Astrocyte of the spinal cord (primary cell): ENCODE measurements at regions not wholly inside any gene's neighbourhood (a gene's known extent, or its start where the extent isn't known, plus 50 kb on each side); places are given as distances from the start of the nearest gene placed in this dataset.

Source experiments
- DNase-seq: peaks from one replicate; pipeline ENCODE4 v3.0.0; 2011; ENCODE audit warnings: low read depth, low spot score
- H3K4me3 ChIP-seq: 2 replicates; pipeline ENCODE4 v1.5.1; 2011; ENCODE audit warnings: low read depth, mild to moderate bottlenecking, low read length, moderate library complexity
- in situ Hi-C: cut with HindIII; loops from 2 replicates; pipeline ENCODE4 v1.10.0; 2017; ENCODE audit warnings: low sequenced_read_pairs
- TF ChIP-seq, protein P1 (sequence below): IDR thresholded peaks from 2 replicates; pipeline ENCODE4 v1.5.1; 2012; ENCODE audit warnings: low read depth, mild to moderate bottlenecking, low read length, inconsistent platforms

DNA sequence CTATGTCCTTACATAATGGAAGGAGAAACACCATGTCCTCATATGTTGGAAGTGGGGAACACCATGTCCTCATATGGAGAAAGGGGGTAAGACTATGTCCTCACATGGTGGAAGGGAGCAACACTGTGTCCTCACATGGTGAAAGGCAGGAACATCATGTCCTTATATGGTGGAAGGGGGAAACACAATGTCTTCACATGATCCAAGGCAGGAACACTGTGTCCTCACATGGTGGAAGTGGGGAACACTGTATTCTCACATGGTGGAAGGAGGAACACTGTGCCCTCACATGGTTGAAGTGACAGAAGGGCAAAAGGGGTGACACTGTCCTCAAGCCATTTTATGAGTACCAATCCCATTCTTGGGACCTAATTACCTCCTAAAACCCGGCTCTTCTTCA is 146.3 kb upstream of the ETV3 start:
- no peak for DNase-seq
- H3K4me3 ChIP-seq: no peak overlapping the region
- TF ChIP-seq, protein P1, sequence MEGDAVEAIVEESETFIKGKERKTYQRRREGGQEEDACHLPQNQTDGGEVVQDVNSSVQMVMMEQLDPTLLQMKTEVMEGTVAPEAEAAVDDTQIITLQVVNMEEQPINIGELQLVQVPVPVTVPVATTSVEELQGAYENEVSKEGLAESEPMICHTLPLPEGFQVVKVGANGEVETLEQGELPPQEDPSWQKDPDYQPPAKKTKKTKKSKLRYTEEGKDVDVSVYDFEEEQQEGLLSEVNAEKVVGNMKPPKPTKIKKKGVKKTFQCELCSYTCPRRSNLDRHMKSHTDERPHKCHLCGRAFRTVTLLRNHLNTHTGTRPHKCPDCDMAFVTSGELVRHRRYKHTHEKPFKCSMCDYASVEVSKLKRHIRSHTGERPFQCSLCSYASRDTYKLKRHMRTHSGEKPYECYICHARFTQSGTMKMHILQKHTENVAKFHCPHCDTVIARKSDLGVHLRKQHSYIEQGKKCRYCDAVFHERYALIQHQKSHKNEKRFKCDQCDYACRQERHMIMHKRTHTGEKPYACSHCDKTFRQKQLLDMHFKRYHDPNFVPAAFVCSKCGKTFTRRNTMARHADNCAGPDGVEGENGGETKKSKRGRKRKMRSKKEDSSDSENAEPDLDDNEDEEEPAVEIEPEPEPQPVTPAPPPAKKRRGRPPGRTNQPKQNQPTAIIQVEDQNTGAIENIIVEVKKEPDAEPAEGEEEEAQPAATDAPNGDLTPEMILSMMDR: no peak
- in situ Hi-C loops: no loop called here

DNA sequence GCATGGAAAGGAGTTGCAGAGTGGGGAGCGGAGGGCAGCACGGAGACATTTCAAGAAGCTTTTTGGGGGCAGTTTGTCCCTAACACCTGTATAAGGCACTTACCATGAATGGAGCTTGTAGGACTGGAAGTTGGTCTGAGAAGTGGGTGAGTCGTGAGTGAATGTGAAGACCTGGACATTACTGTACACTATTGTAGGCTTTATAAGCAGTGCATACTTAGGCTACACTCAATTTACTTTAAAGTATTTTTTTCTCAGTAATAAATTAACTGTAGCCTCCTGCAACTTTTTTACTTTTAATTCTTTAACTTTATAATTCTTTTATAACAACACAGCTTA is 141.6 kb upstream of the ETV3 start:
- no peak for DNase-seq
- no peak overlapping the region for H3K4me3 ChIP-seq
- in situ Hi-C loops: no loop called here
- TF ChIP-seq, protein P1: no peak

DNA sequence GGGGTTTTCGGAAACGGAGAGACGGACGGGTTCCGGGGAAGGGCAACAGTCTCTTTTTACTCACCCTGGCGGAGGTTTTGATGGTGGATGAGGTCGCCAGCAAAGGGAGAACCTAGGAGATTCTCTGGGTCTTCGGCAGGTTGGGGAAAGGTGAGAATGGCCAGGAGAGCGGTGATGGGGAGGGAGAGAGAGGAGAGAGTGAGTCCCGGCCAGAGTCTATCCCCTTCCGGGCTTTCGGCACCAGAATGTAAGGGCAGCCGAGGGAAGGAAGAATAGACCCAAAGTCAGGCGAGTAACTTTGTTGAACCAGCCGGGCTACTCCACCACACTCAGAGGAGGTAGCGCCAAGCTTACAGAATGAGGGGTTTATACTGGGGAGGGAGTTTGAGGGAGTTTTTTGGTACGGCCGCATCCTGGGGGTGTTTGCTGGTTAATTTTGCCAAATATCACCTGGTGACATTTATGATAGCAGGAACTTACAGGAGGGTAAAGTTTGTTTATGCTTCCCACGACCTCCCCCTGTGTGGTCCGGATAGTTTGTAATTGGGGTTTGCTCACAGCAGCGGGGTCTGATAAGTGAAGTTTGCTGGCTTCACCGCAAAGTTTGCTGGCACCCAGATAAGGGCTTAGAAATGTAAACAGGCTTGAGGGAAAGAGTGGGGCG is 141.1 kb upstream of the ETV3 start:
- no peak overlapping the region for H3K4me3 ChIP-seq
- in situ Hi-C loops: no loop called here
- DNase-seq: no peak
- TF ChIP-seq, protein P1: no peak

DNA sequence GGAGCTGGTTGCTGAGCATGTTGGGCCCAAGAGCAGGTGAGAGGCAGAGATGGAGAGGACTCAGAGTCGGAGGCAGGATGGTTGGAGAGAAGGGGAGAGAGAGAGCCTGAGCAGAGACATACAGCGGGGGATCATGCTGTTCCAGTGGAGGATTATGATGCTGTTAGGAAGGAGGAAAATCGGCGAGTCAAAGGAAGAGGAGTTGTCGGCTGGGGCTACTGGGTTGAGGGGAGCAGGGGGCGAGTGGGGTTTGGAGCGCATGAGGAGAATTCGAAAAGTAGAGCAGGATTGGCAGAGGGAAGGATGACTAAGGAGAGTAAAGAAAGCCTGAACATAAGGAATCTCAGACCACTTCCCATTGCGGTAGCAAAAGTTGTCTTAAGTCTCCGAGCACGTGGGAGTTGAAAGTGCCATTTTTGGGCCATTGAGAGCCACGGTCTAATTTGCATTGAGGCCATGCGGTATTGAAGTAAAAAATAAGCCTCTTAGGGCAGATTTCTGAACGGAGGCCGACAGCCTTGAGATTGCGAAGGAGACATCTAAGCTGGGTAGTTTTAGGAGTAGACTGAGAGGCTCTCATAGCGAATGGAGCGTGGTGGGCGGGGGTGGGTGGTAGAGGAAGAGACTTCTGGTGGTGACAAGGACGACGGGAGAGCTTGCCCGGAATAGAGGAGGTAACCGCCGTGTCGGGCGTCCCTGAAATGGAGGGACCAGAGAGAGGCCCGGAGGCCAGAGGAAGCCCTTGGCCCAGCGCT is 140.4 kb upstream of the ETV3 start:
- in situ Hi-C loops: no loop called here
- TF ChIP-seq, protein P1: no peak
- DNase-seq: no peak
- H3K4me3 ChIP-seq: no peak overlapping the region

DNA sequence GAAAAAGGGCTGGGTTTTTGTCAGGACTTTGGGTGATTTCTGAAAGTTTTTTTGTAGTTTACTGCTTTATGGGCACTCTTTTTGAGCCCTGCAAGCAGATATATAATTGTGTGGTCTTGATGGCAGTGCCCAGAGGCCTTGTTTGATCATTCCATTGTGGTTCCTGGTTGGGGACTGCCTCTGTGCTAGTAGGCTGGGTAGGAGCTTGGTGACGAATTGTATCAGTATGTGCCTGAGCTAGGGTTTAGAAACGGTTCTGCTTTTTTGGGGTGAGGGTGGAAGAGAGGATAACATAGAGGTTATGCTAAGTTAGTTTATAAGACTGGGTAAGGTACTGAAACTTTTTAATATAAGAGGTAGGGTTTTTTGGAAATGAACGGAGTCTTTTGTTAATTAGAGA is 139.7 kb upstream of the ETV3 start:
- H3K4me3 ChIP-seq: no peak overlapping the region
- TF ChIP-seq, protein P1: no peak
- in situ Hi-C loops: no loop called here
- no peak for DNase-seq

DNA sequence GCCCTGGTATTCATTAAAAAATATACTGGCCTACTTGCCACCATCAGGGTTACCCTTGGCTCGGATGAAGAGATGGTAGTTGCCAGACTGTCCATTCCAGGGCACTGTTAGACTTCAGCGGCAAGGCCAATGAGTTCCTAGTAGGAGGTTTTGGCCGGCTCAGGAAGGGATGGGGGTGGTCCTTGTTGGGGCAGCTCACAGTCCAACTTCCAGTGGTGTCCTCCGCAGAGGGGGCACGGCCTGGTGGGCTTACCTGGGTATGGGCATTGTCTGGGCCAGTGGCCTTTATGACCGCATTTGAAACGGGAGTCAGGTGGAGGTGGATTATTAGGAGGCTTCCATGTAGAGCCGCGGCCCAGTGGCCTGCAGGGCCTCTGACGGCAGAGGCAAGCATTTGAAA is 139.1 kb upstream of the ETV3 start:
- in situ Hi-C loops: no loop called here
- TF ChIP-seq, protein P1: no peak

More for the DNA sequence above, 139.1 kb upstream of the ETV3 start:
- H3K4me3 ChIP-seq: no peak overlapping the region
- DNase-seq: no peak
